ENCODE measurements at regions not wholly inside any gene's neighbourhood (a gene's known extent, or its start where the extent isn't known, plus 50 kb on each side); places are given as distances from the start of the nearest gene placed in this dataset.

GRCh38 chr5:165127941-165128340 lies 1622.5 kb downstream of the MAT2B start:
- TF ChIP-seq, protein P1, sequence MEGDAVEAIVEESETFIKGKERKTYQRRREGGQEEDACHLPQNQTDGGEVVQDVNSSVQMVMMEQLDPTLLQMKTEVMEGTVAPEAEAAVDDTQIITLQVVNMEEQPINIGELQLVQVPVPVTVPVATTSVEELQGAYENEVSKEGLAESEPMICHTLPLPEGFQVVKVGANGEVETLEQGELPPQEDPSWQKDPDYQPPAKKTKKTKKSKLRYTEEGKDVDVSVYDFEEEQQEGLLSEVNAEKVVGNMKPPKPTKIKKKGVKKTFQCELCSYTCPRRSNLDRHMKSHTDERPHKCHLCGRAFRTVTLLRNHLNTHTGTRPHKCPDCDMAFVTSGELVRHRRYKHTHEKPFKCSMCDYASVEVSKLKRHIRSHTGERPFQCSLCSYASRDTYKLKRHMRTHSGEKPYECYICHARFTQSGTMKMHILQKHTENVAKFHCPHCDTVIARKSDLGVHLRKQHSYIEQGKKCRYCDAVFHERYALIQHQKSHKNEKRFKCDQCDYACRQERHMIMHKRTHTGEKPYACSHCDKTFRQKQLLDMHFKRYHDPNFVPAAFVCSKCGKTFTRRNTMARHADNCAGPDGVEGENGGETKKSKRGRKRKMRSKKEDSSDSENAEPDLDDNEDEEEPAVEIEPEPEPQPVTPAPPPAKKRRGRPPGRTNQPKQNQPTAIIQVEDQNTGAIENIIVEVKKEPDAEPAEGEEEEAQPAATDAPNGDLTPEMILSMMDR (IDR thresholded peaks at IDR 0.05 in 4 of 5, conservative IDR thresholded peaks at IDR 0.05 in 1 of 5): no peak
- no peak for TF ChIP-seq POLR2A (IDR thresholded peaks at IDR 0.05)

Data from gastrocnemius medialis (tissue), 4 donors.